Bronchial epithelial cell (primary cell): ENCODE measurements at regions not wholly inside any gene's neighbourhood (a gene's known extent, or its start where the extent isn't known, plus 50 kb on each side); places are given as distances from the start of the nearest gene placed in this dataset.

Source experiments
- DNase-seq: peaks from one replicate; pipeline ENCODE4 v3.0.0-alpha.2; 2010; ENCODE audit warnings: low read depth
- FAIRE-seq: peaks from 2 replicates; lab custom pipeline; 2011; peaks lifted over from hg19 to GRCh38; lab: Jason Lieb, UNC
- H3K27me3 ChIP-seq: 2 replicates; pipeline ENCODE4 v1.5.1; 2011; ENCODE audit warnings: low read length; ENCODE audit not compliant: control insufficient read depth, insufficient read depth
- H3K36me3 ChIP-seq: 2 replicates; pipeline ENCODE4 v1.5.1; 2011; ENCODE audit warnings: low read length; ENCODE audit not compliant: control insufficient read depth, insufficient read depth
- H3K4me3 ChIP-seq: 2 replicates; pipeline ENCODE4 v1.5.1; 2011; ENCODE audit warnings: mild to moderate bottlenecking, low read depth, low read length, control low read depth
- TF ChIP-seq, protein P1 (sequence below): IDR thresholded peaks from 2 replicates; pipeline ENCODE4 v1.5.1; 2011; ENCODE audit warnings: mild to moderate bottlenecking, moderate library complexity, low read length, control low read depth, inconsistent platforms; ENCODE audit not compliant: insufficient read depth, severe bottlenecking

DNA sequence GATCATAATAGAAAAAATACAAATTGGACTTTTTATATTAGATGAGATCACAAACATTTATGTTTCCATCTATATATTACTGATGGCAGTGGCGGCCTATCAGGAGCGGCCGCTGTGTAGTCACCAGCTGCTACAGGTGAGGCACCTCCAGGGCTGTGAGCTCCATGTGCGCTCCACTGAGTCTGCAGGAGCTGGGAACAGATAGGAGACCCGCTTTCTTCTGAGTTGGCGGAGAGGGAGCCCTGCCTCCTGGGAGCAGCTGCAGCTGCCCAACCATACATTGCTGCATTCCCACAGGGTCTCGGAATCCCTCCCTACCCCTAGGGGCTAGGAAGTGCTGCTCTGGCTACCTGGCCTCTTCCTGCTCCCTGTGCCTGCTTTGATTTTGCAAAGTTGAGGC lies 812.9 kb downstream of the PDHA2 start:
- no peaks in the 10 kb centered on the region for H3K36me3 ChIP-seq
- H3K27me3 ChIP-seq, result no peaks in the 10 kb centered on the region
- no peak for FAIRE-seq
- no peak for DNase-seq
- TF ChIP-seq, protein P1, sequence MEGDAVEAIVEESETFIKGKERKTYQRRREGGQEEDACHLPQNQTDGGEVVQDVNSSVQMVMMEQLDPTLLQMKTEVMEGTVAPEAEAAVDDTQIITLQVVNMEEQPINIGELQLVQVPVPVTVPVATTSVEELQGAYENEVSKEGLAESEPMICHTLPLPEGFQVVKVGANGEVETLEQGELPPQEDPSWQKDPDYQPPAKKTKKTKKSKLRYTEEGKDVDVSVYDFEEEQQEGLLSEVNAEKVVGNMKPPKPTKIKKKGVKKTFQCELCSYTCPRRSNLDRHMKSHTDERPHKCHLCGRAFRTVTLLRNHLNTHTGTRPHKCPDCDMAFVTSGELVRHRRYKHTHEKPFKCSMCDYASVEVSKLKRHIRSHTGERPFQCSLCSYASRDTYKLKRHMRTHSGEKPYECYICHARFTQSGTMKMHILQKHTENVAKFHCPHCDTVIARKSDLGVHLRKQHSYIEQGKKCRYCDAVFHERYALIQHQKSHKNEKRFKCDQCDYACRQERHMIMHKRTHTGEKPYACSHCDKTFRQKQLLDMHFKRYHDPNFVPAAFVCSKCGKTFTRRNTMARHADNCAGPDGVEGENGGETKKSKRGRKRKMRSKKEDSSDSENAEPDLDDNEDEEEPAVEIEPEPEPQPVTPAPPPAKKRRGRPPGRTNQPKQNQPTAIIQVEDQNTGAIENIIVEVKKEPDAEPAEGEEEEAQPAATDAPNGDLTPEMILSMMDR, result no peak
- no peak overlapping the region for H3K4me3 ChIP-seq

DNA sequence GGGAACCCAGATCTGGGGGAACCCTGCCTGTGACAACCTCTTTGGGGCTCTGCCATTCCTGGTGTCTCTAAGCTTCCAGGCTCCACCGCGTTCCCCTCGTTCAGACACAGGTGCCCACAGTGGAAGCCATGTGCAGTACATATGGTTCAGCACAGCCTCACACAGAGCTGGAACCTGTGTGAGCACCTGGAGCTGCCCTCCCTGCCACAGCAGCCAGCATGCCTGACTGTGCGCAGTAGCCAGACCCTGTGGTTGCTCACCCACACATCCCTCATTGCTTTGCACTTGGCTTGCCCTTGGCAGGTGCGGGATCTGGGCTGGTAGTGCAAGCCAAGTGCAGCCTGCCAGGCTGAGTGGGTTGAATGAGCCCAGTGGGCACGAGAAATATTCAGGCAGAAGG lies 814.2 kb downstream of the PDHA2 start:
- no peaks in the 10 kb centered on the region for H3K36me3 ChIP-seq
- no peak overlapping the region for H3K4me3 ChIP-seq
- no peak for DNase-seq
- H3K27me3 ChIP-seq, result no peaks in the 10 kb centered on the region
- no peak for FAIRE-seq
- TF ChIP-seq, protein P1, result no peak

DNA sequence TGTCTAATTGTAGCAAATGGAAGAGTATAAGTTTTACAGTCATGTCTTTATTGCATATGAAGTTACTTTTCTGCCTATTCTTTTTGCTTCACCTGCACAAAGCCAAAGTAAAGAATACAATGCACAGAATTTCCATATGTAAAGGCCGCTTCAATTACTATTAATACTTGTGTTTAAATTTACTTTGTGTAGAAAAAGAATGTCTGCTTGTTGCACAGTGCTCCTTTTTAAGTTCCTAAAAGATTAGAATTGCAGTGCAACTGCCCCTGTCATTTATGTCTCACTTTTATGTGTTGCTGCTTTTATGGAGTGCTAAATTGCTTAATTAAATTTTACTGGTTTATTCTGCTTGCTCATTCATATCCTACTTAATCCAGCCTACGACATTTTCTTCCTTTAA lies 830.5 kb downstream of the PDHA2 start:
- no peaks in the 10 kb centered on the region for H3K27me3 ChIP-seq
- no peak overlapping the region for H3K4me3 ChIP-seq
- no peak for FAIRE-seq
- TF ChIP-seq, protein P1, result no peak
- DNase-seq, result no peak
- no peaks in the 10 kb centered on the region for H3K36me3 ChIP-seq

DNA sequence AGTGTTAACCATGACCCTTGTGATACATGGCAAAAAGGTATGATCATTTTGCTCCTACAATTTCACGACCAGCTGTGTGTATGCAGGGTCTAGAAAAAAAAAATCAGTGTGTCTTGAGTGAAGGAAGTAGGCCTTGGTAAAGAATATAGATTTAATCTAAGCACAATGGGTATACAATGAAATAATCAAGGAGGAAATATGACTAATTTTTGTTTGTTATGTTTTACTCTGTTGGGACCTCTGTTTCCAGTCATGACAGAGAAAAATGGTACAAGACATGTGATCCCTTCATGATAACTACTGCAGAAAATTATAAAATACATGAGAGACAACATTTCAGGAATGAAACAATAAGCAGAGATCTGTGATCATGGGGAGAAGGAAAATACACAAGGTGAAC lies 835.5 kb downstream of the PDHA2 start:
- DNase-seq (no peak), FAIRE-seq (no peak)
- Histone ChIP-seq H3K36me3 (no peaks in the 10 kb centered on the region), H3K27me3 (no peaks in the 10 kb centered on the region), H3K4me3 (no peak overlapping the region)
- TF ChIP-seq, protein P1, result no peak

DNA sequence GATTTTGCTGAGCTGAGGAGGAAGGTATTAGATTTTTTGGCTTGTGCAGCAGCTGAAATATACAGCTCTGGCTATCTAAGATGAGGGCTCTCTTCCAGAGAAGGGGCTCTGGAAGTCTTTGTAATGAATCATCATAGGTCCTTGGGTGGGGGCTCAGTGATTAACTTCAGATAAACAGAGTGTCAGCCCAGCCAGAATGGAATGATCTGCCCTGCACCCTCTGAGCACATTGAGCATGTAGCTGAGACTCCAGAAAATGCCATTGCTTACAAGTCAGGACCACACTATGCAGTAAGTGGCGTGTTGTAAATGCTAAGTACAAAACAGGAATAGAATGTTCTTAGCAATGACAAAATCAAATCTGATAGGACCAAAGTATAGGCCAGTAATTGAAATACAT lies 836.0 kb downstream of the PDHA2 start:
- H3K4me3 ChIP-seq, result no peak overlapping the region
- no peak for FAIRE-seq
- H3K36me3 ChIP-seq, result no peaks in the 10 kb centered on the region
- TF ChIP-seq, protein P1, result no peak
- DNase-seq, result no peak
- H3K27me3 ChIP-seq, result no peaks in the 10 kb centered on the region

GRCh38 chr4:96676754-96677435 lies 837.0 kb downstream of the PDHA2 start:
- FAIRE-seq (no peak), DNase-seq (no peak)
- no peaks in the 10 kb centered on the region for H3K36me3 ChIP-seq
- TF ChIP-seq, protein P1, result no peak
- no peak overlapping the region for H3K4me3 ChIP-seq
- no peaks in the 10 kb centered on the region for H3K27me3 ChIP-seq
